ENCODE measurements at regions not wholly inside any gene's neighbourhood (a gene's known extent, or its start where the extent isn't known, plus 50 kb on each side); places are given as distances from the start of the nearest gene placed in this dataset.

- intact Hi-C loops (cut with micrococcal nuclease) (no loop called here), in situ Hi-C loops (cut with MboI) (no loop called here)
- DNase-seq (ENCODE audit: extremely low read depth in 1 of 4, low spot score in 3 of 4) (no peak), FAIRE-seq (no peak), ATAC-seq (no peak)
- ChIA-PET CTCF (ENCODE audit: low intra/inter-chr PET ratio) (no interaction called here), POLR2A (no interaction called here)
- no peaks in the 10 kb centered on the region for H3K9me1 ChIP-seq (ENCODE audit: control insufficient read depth, insufficient read depth, low read length)
- H4K20me1 ChIP-seq (replicated peaks; ENCODE audit: control insufficient read depth, insufficient read depth, low read length) = no peaks in the 10 kb centered on the region
- H2AFZ ChIP-seq (ENCODE audit: low read depth, low read length) = no peak overlapping the region
- H3K36me3 ChIP-seq (ENCODE audit: control insufficient read depth, insufficient read depth, low read length) = no peaks in the 10 kb centered on the region
- no peak overlapping the region for H3K4me2 ChIP-seq (ENCODE audit: insufficient read depth, low read length)
- H3K4me1 ChIP-seq (replicated peaks in 1 of 2; ENCODE audit: control insufficient read depth in 2 of 2, insufficient read depth in 2 of 2, low read length in 2 of 2) = no peaks in the 10 kb centered on the region
- no peak overlapping the region for H3K9ac ChIP-seq (ENCODE audit: insufficient read depth in 1 of 2, low read depth in 2 of 2, low read length in 2 of 2)
- H3K79me2 ChIP-seq (ENCODE audit: control insufficient read depth, insufficient read depth, low read length) = no peaks in the 10 kb centered on the region
- no peak overlapping the region for H3K4me3 ChIP-seq
- BruUV-seq (replicated peaks) = no TSS peak
- H3K27me3 ChIP-seq (ENCODE audit: control insufficient read depth in 2 of 2, insufficient read depth in 2 of 2, low read length in 2 of 2) = no peaks in the 10 kb centered on the region
- H3K27ac ChIP-seq (ENCODE audit: extremely low read depth, low read depth, low read length) = no peak overlapping the region
- no peaks in the 10 kb centered on the region for H3K9me3 ChIP-seq (replicated peaks; ENCODE audit: control insufficient read depth, insufficient read depth, low read depth, low read length)
- 22% methylated on average over 2 of the region's 2 CpGs for WGBS (ENCODE audit: insufficient coverage, low coverage, missing lambda C conversion rate)
- no peak for TF ChIP-seq BCL6 (CRISPR knock-in tag; IDR thresholded peaks at IDR 0.05)
These were observed 281.8 kb upstream of the ARRDC4 start for GRCh38 chr15:97678656-97679055.

GRCh38 chr15:97679106-97679688, 281.3 kb upstream of the ARRDC4 start:
- ChIA-PET CTCF (ENCODE audit: low intra/inter-chr PET ratio) (no interaction called here), POLR2A (no interaction called here)
- H4K20me1 ChIP-seq (replicated peaks; ENCODE audit: control insufficient read depth, insufficient read depth, low read length) = no peaks in the 10 kb centered on the region
- no peak overlapping the region for H3K4me2 ChIP-seq (ENCODE audit: insufficient read depth, low read length)
- no peak overlapping the region for H3K4me3 ChIP-seq
- 25% methylated on average over 6 of the region's 6 CpGs for WGBS (ENCODE audit: insufficient coverage, low coverage, missing lambda C conversion rate)
- H3K79me2 ChIP-seq (ENCODE audit: control insufficient read depth, insufficient read depth, low read length) = no peaks in the 10 kb centered on the region
- no peak overlapping the region for H3K27ac ChIP-seq (ENCODE audit: extremely low read depth, low read depth, low read length)
- no peaks in the 10 kb centered on the region for H3K27me3 ChIP-seq (ENCODE audit: control insufficient read depth in 2 of 2, insufficient read depth in 2 of 2, low read length in 2 of 2)
- DNase-seq (ENCODE audit: extremely low read depth in 1 of 4, low spot score in 3 of 4) = no peak
- no peaks in the 10 kb centered on the region for H3K36me3 ChIP-seq (ENCODE audit: control insufficient read depth, insufficient read depth, low read length)
- no peaks in the 10 kb centered on the region for H3K9me1 ChIP-seq (ENCODE audit: control insufficient read depth, insufficient read depth, low read length)
- no peaks in the 10 kb centered on the region for H3K4me1 ChIP-seq (replicated peaks in 1 of 2; ENCODE audit: control insufficient read depth in 2 of 2, insufficient read depth in 2 of 2, low read length in 2 of 2)
- intact Hi-C loops (cut with micrococcal nuclease) = no loop called here
- no peak overlapping the region for H3K9ac ChIP-seq (ENCODE audit: insufficient read depth in 1 of 2, low read depth in 2 of 2, low read length in 2 of 2)
- in situ Hi-C loops (cut with MboI) = no loop called here
- H3K9me3 ChIP-seq (replicated peaks; ENCODE audit: control insufficient read depth, insufficient read depth, low read depth, low read length) = no peaks in the 10 kb centered on the region
- H2AFZ ChIP-seq (ENCODE audit: low read depth, low read length) = no peak overlapping the region
- no TSS peak for BruUV-seq (replicated peaks)
- ATAC-seq = no peak
- no peak for FAIRE-seq
- TF ChIP-seq ZNF280A (IDR thresholded peaks at IDR 0.05; ENCODE audit: low read depth, partially characterized antibody) (no peak), IRF1 (CRISPR knock-in tag; IDR thresholded peaks at IDR 0.05; ENCODE audit: borderline replicate concordance) (no peak), MEF2A (IDR thresholded peaks at IDR 0.05; ENCODE audit: control insufficient read depth, low read depth, low read length) (no peak), CEBPG (CRISPR knock-in tag; IDR thresholded peaks at IDR 0.05) (no peak), CEBPG (tag; conservative IDR thresholded peaks at IDR 0.05 in 1 of 2, IDR thresholded peaks at IDR 0.05 in 1 of 2) (no peak), NFRKB (IDR thresholded peaks at IDR 0.05; ENCODE audit: low read depth) (no peak), ERF (CRISPR knock-in tag; IDR thresholded peaks at IDR 0.05) (no peak)

Data from K562 (cell line).